WERI-Rb-1 (cell line): ENCODE measurements at regions not wholly inside any gene's neighbourhood (a gene's known extent, or its start where the extent isn't known, plus 50 kb on each side); places are given as distances from the start of the nearest gene placed in this dataset.
"Not testable (repeated sequence)": the region's sequence is repeated elsewhere in the genome, so short reads cannot be mapped to it uniquely, and the experiment has no call there.

ENCODE experiments used
- DNase-seq: peaks from one replicate; pipeline ENCODE4 v3.0.0-alpha.2; 2020
- H3K27ac ChIP-seq: fragments of 250-450 bp; sonication (Bioruptor Pico); 2 replicates; pipeline ENCODE4 v1.5.1; 2020; ENCODE audit warnings: mild to moderate bottlenecking, moderate library complexity
- H3K27me3 ChIP-seq: fragments of 250-450 bp; sonication (Bioruptor Pico); 2 replicates; pipeline ENCODE4 v1.5.1; 2021; ENCODE audit warnings: mild to moderate bottlenecking, low read depth, moderate library complexity; ENCODE audit not compliant: insufficient read depth, severe bottlenecking
- H3K36me3 ChIP-seq: fragments of 250-450 bp; sonication (Bioruptor Pico); 2 replicates; pipeline ENCODE4 v1.5.1; 2020; ENCODE audit warnings: mild to moderate bottlenecking, moderate library complexity
- H3K4me3 ChIP-seq: 2 replicates; pipeline ENCODE4 v1.5.1; 2011; ENCODE audit warnings: low read depth, mild to moderate bottlenecking, control low read depth, low read length
- H3K9me3 ChIP-seq: fragments of 250-450 bp; sonication (Bioruptor Pico); 2 replicates; pipeline ENCODE4 v1.5.1; 2021; ENCODE audit warnings: mild to moderate bottlenecking, moderate library complexity; ENCODE audit not compliant: severe bottlenecking
- TF ChIP-seq, protein P1 (sequence below): IDR thresholded peaks from 2 replicates; pipeline ENCODE4 v1.5.1; 2011; ENCODE audit warnings: low read depth, mild to moderate bottlenecking, control low read depth, inconsistent platforms, low read length

DNA sequence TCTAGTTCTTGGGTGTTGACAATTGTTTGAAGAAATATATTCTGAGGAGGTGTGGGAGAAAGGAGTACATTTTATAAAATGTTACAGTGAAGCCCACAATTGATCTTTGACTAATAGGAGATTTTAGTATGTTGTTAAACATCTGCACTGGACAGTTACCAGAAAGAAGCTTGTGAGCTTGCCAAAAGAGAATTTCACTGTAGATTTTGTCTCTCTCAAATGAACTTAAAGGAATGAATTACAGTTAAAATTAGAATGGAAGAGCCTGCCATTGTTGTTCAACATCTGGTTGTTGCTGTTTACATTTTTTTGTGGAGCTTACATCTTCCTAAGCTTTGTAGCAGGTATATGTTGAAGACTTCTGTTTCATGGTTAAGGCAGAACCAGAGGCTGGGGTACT is 620.5 kb upstream of the CCDC179 start:
- TF ChIP-seq, protein P1, sequence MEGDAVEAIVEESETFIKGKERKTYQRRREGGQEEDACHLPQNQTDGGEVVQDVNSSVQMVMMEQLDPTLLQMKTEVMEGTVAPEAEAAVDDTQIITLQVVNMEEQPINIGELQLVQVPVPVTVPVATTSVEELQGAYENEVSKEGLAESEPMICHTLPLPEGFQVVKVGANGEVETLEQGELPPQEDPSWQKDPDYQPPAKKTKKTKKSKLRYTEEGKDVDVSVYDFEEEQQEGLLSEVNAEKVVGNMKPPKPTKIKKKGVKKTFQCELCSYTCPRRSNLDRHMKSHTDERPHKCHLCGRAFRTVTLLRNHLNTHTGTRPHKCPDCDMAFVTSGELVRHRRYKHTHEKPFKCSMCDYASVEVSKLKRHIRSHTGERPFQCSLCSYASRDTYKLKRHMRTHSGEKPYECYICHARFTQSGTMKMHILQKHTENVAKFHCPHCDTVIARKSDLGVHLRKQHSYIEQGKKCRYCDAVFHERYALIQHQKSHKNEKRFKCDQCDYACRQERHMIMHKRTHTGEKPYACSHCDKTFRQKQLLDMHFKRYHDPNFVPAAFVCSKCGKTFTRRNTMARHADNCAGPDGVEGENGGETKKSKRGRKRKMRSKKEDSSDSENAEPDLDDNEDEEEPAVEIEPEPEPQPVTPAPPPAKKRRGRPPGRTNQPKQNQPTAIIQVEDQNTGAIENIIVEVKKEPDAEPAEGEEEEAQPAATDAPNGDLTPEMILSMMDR: no peak
- Histone ChIP-seq H3K27ac (no peak overlapping the region), H3K9me3 (no peaks in the 10 kb centered on the region), H3K36me3 (no peaks in the 10 kb centered on the region), H3K4me3 (no peak overlapping the region), H3K27me3 (no peaks in the 10 kb centered on the region)
- DNase-seq: no peak

DNA sequence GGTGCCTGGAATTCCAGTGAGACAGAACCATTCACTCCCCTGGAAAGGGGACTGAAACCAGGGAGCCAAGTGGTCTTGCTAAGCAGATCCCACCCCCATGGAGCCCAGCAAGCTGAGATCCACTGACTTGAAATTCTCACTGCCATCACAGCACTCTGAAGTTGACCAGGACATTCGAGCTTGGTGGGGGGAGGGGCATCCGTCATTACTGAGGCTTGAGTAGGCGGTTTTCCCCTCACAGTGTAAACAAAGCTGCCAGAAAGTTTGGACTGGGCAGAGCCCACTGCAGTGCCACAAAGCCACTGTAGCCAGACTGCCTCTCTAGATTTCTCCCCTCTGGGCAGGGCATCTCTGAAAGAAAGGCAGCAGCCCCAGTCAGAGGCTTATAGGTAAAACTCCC is 623.9 kb upstream of the CCDC179 start:
- not testable (repeated sequence) for H3K36me3 ChIP-seq, H3K27ac ChIP-seq, DNase-seq, H3K4me3 ChIP-seq, H3K9me3 ChIP-seq, H3K27me3 ChIP-seq

DNA sequence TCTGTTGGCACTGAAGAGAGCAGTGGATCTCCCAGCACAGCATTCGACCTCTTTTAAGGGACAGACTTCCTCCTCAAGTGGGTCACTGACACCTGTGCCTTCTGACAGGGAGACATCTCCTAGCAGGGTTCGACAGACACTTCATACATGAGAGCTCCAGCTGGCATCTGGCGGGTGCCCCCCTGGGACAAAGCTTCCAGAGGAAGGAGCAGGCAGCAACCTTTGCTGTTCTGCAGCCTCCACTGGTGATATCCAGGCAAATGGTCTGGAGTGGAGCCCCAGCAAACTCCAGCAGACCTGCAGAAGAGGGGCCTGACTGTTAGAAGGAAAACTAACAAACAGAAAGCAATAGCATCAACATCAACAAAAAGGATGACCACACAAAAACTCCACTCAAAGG is 624.3 kb upstream of the CCDC179 start:
- H3K36me3 ChIP-seq, H3K4me3 ChIP-seq, H3K9me3 ChIP-seq: not testable (repeated sequence)

DNA sequence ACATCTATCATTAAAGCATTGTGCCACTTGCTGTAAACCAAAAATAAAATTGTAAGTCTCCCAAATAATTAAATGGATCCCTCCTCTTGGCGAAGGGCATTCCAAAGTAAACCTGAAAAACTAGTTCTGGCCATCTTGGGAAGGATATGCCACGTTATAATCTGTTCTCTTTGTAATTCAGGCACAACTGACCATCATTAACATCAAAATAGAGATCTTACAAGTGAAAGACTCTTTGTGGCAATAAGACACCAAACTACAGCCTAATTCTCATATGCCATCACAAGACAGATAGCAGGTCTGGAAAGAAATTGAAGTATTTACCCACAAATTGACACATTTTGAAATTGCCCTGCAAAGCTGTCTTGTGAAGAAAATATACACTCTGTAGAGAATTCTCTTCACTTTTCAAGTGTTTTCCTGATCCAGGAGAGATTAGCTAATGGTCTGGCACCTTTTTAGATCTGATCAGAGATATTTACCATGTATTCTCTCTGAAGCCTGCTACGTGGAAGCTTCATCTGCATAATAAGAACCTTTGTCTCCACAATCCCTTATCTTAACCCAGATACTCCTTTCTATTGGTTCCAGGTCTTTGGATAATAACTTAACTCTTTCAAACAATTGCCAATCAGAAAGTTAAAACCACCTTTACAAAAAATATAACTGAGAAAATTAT is 630.4 kb upstream of the CCDC179 start:
- H3K27me3 ChIP-seq: no peaks in the 10 kb centered on the region
- H3K27ac ChIP-seq: no peak overlapping the region
- H3K36me3 ChIP-seq: no peaks in the 10 kb centered on the region
- DNase-seq: no peak
- H3K4me3 ChIP-seq: no peak overlapping the region
- no peaks in the 10 kb centered on the region for H3K9me3 ChIP-seq
- TF ChIP-seq, protein P1: no peak

More for the DNA sequence above, 624.3 kb upstream of the CCDC179 start:
- not testable (repeated sequence) for DNase-seq, H3K27me3 ChIP-seq, H3K27ac ChIP-seq

DNA sequence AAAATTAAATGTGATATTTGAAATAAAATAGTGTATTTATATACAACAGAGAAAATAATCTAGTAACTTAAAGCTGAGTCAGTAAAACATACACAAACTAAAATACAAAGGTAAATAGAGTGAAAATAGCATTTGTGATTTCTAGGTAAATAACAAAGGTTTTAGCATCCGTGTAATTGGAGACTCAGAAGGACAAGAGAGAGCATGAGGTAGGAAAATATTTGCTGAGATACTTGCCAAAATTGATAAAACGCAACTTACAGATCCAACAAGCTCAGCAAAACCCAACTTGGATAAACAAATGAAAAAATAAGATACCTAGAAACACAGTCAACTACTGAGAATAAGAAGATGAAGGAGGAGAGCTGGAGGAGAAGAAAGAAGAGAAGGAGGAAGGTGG is 634.7 kb upstream of the CCDC179 start:
- no peaks in the 10 kb centered on the region for H3K27me3 ChIP-seq
- DNase-seq: no peak
- no peak overlapping the region for H3K27ac ChIP-seq
- H3K9me3 ChIP-seq: no peaks in the 10 kb centered on the region
- no peak overlapping the region for H3K4me3 ChIP-seq
- TF ChIP-seq, protein P1: no peak
- H3K36me3 ChIP-seq: no peaks in the 10 kb centered on the region

DNA sequence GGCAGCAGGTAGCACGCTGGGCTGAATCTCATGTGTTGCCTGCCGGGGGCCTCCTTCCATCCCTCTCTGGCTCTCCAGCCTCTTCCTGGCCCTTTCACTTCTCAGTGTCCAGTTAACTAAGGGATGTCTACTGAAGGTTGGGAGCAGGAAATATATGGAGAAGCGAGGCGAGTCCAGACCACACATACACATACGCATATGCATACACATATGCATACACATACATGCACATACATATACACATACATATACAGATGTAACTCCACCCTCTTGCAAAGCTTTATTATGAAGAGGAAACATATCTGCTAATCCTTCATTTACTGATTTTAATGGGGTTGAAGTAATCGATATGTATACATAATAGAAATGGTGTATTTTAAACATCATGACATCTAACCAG is 636.1 kb upstream of the CCDC179 start:
- H3K9me3 ChIP-seq: no peaks in the 10 kb centered on the region

DNA sequence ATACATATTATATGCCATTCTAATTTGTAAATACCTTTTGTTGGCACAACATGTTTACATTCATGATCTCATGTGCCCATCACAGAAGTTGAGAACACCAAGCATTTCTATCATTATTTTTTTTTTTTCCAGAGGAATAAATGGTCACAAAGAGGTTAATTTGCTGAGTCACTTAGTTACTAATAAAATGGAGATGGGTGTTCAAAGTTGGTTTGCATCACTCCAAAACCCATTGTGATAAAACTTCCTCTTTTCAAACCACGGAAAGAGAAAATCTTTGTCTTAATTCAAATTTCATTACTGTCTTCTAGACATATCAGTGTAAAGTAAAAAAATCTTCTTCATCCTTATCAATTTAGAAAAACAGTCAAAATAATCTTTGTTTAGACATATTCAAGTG is 636.8 kb upstream of the CCDC179 start:
- no peak overlapping the region for H3K4me3 ChIP-seq
- no peaks in the 10 kb centered on the region for H3K36me3 ChIP-seq
- TF ChIP-seq, protein P1: no peak
- H3K27me3 ChIP-seq: no peaks in the 10 kb centered on the region
- no peak for DNase-seq
- H3K27ac ChIP-seq: no peak overlapping the region
- H3K9me3 ChIP-seq: no peaks in the 10 kb centered on the region

More for the DNA sequence above, 636.1 kb upstream of the CCDC179 start:
- Histone ChIP-seq H3K4me3 (no peak overlapping the region), H3K27ac (no peak overlapping the region), H3K36me3 (no peaks in the 10 kb centered on the region), H3K27me3 (no peaks in the 10 kb centered on the region)
- TF ChIP-seq, protein P1: no peak
- DNase-seq: no peak
